ENCODE measurements at regions not wholly inside any gene's neighbourhood (a gene's known extent, or its start where the extent isn't known, plus 50 kb on each side); places are given as distances from the start of the nearest gene placed in this dataset.

GRCh38 chr4:96730432-96730831, 890.5 kb downstream of the PDHA2 start:
- no peaks in the 10 kb centered on the region for H3K27me3 ChIP-seq (ENCODE audit: control insufficient read depth, insufficient read depth, low read length)
- H3K36me3 ChIP-seq (ENCODE audit: control insufficient read depth, insufficient read depth, low read length) = no peaks in the 10 kb centered on the region
- H3K4me1 ChIP-seq (ENCODE audit: control insufficient read depth, insufficient read depth, low read length) = no peaks in the 10 kb centered on the region
- DNase-seq (ENCODE audit: low read depth in 4 of 6, low spot score in 6 of 6) = peak in 1 of 6 donors; percentile 4
- no peak overlapping the region for H3K27ac ChIP-seq (ENCODE audit: low read depth, low read length)
- no peaks in the 10 kb centered on the region for H3K9me3 ChIP-seq (ENCODE audit: control insufficient read depth, insufficient read depth, low read length)
- no CpG with 5 or more reads among the region's 3 CpGs for WGBS (ENCODE audit: insufficient coverage)
- H3K4me3 ChIP-seq (ENCODE audit: low read depth, low read length) = no peak overlapping the region

- Histone ChIP-seq H3K9me3 (ENCODE audit: control insufficient read depth, insufficient read depth, low read length) (no peaks in the 10 kb centered on the region), H3K4me3 (ENCODE audit: low read depth, low read length) (no peak overlapping the region), H3K36me3 (ENCODE audit: control insufficient read depth, insufficient read depth, low read length) (no peaks in the 10 kb centered on the region), H3K27ac (ENCODE audit: low read depth, low read length) (no peak overlapping the region), H3K27me3 (ENCODE audit: control insufficient read depth, insufficient read depth, low read length) (no peaks in the 10 kb centered on the region), H3K4me1 (ENCODE audit: control insufficient read depth, insufficient read depth, low read length) (no peaks in the 10 kb centered on the region)
- WGBS (ENCODE audit: insufficient coverage) = no CpG with 5 or more reads among the region's 2 CpGs
- no peak for DNase-seq (ENCODE audit: low read depth in 4 of 6, low spot score in 6 of 6)
These were observed 896.5 kb downstream of the PDHA2 start for GRCh38 chr4:96736352-96736889.

GRCh38 chr4:96739101-96739500, 899.2 kb downstream of the PDHA2 start:
- peaks cover 4% of the 10 kb centered on the region for H3K9me3 ChIP-seq (ENCODE audit: control insufficient read depth, insufficient read depth, low read length)
- H3K4me3 ChIP-seq (ENCODE audit: low read depth, low read length) = no peak overlapping the region
- no peaks in the 10 kb centered on the region for H3K27me3 ChIP-seq (ENCODE audit: control insufficient read depth, insufficient read depth, low read length)
- DNase-seq (ENCODE audit: low read depth in 4 of 6, low spot score in 6 of 6) = no peak
- H3K4me1 ChIP-seq (ENCODE audit: control insufficient read depth, insufficient read depth, low read length) = no peaks in the 10 kb centered on the region
- no peak overlapping the region for H3K27ac ChIP-seq (ENCODE audit: low read depth, low read length)
- no peaks in the 10 kb centered on the region for H3K36me3 ChIP-seq (ENCODE audit: control insufficient read depth, insufficient read depth, low read length)

- DNase-seq (ENCODE audit: low read depth in 4 of 6, low spot score in 6 of 6) = no peak
- Histone ChIP-seq H3K27me3 (ENCODE audit: control insufficient read depth, insufficient read depth, low read length) (no peaks in the 10 kb centered on the region), H3K4me3 (ENCODE audit: low read depth, low read length) (no peak overlapping the region), H3K4me1 (ENCODE audit: control insufficient read depth, insufficient read depth, low read length) (no peaks in the 10 kb centered on the region), H3K9me3 (ENCODE audit: control insufficient read depth, insufficient read depth, low read length) (peaks cover 4% of the 10 kb centered on the region), H3K36me3 (ENCODE audit: control insufficient read depth, insufficient read depth, low read length) (no peaks in the 10 kb centered on the region), H3K27ac (ENCODE audit: low read depth, low read length) (no peak overlapping the region)
- 91% methylated on average over 23 of the region's 24 CpGs for WGBS (ENCODE audit: insufficient coverage)
These were observed 902.6 kb downstream of the PDHA2 start for GRCh38 chr4:96742332-96743014.

- Histone ChIP-seq H3K4me3 (ENCODE audit: low read depth, low read length) (no peak overlapping the region), H3K4me1 (ENCODE audit: control insufficient read depth, insufficient read depth, low read length) (no peaks in the 10 kb centered on the region), H3K27me3 (ENCODE audit: control insufficient read depth, insufficient read depth, low read length) (no peaks in the 10 kb centered on the region), H3K27ac (ENCODE audit: low read depth, low read length) (no peak overlapping the region), H3K36me3 (ENCODE audit: control insufficient read depth, insufficient read depth, low read length) (no peaks in the 10 kb centered on the region), H3K9me3 (ENCODE audit: control insufficient read depth, insufficient read depth, low read length) (peaks cover 4% of the 10 kb centered on the region)
- DNase-seq (ENCODE audit: low read depth in 4 of 6, low spot score in 6 of 6) = no peak
These were observed 904.8 kb downstream of the PDHA2 start for GRCh38 chr4:96744676-96745075.

- 88% methylated on average over 1 of the region's 1 CpG for WGBS (ENCODE audit: insufficient coverage)
- no peaks in the 10 kb centered on the region for H3K36me3 ChIP-seq (ENCODE audit: control insufficient read depth, insufficient read depth, low read length)
- H3K27me3 ChIP-seq (ENCODE audit: control insufficient read depth, insufficient read depth, low read length) = no peaks in the 10 kb centered on the region
- DNase-seq (ENCODE audit: low read depth in 4 of 6, low spot score in 6 of 6) = no peak
- H3K4me1 ChIP-seq (ENCODE audit: control insufficient read depth, insufficient read depth, low read length) = no peaks in the 10 kb centered on the region
- H3K4me3 ChIP-seq (ENCODE audit: low read depth, low read length) = no peak overlapping the region
- no peak overlapping the region for H3K27ac ChIP-seq (ENCODE audit: low read depth, low read length)
- no peaks in the 10 kb centered on the region for H3K9me3 ChIP-seq (ENCODE audit: control insufficient read depth, insufficient read depth, low read length)
These were observed 913.3 kb downstream of the PDHA2 start for GRCh38 chr4:96753216-96753615.

- DNase-seq (ENCODE audit: low read depth in 4 of 6, low spot score in 6 of 6) = peak in 1 of 6 donors; percentile 25
These were observed 915.9 kb downstream of the PDHA2 start for GRCh38 chr4:96755569-96756484.

GRCh38 chr4:96756584-96756983, 916.7 kb downstream of the PDHA2 start:
- no peak for DNase-seq (ENCODE audit: low read depth in 4 of 6, low spot score in 6 of 6)
- Histone ChIP-seq H3K36me3 (ENCODE audit: control insufficient read depth, insufficient read depth, low read length) (no peaks in the 10 kb centered on the region), H3K27ac (ENCODE audit: low read depth, low read length) (no peak overlapping the region), H3K27me3 (ENCODE audit: control insufficient read depth, insufficient read depth, low read length) (no peaks in the 10 kb centered on the region), H3K9me3 (ENCODE audit: control insufficient read depth, insufficient read depth, low read length) (no peaks in the 10 kb centered on the region), H3K4me3 (ENCODE audit: low read depth, low read length) (no peak overlapping the region), H3K4me1 (ENCODE audit: control insufficient read depth, insufficient read depth, low read length) (no peaks in the 10 kb centered on the region)
- no CpG with 5 or more reads among the region's 1 CpG for WGBS (ENCODE audit: insufficient coverage)

More at GRCh38 chr4:96755569-96756484, 915.9 kb downstream of the PDHA2 start:
- no peaks in the 10 kb centered on the region for H3K36me3 ChIP-seq (ENCODE audit: control insufficient read depth, insufficient read depth, low read length)
- H3K27me3 ChIP-seq (ENCODE audit: control insufficient read depth, insufficient read depth, low read length) = no peaks in the 10 kb centered on the region
- no peaks in the 10 kb centered on the region for H3K4me1 ChIP-seq (ENCODE audit: control insufficient read depth, insufficient read depth, low read length)
- no peak overlapping the region for H3K27ac ChIP-seq (ENCODE audit: low read depth, low read length)
- H3K4me3 ChIP-seq (ENCODE audit: low read depth, low read length) = no peak overlapping the region
- H3K9me3 ChIP-seq (ENCODE audit: control insufficient read depth, insufficient read depth, low read length) = no peaks in the 10 kb centered on the region
- no CpG with 5 or more reads among the region's 3 CpGs for WGBS (ENCODE audit: insufficient coverage)

- 95% methylated on average over 3 of the region's 3 CpGs for whole genome bisulfite sequencing (ENCODE audit: insufficient coverage)
- no peak overlapping the region for H3K27ac ChIP-seq (ENCODE audit: low read depth, low read length)
- no peaks in the 10 kb centered on the region for H3K36me3 ChIP-seq (ENCODE audit: control insufficient read depth, insufficient read depth, low read length)
- no peaks in the 10 kb centered on the region for H3K27me3 ChIP-seq (ENCODE audit: control insufficient read depth, insufficient read depth, low read length)
- DNase-seq (ENCODE audit: low read depth in 4 of 6, low spot score in 6 of 6) = no peak
- peaks cover 4% of the 10 kb centered on the region for H3K9me3 ChIP-seq (ENCODE audit: control insufficient read depth, insufficient read depth, low read length)
- H3K4me1 ChIP-seq (ENCODE audit: control insufficient read depth, insufficient read depth, low read length) = no peaks in the 10 kb centered on the region
- no peak overlapping the region for H3K4me3 ChIP-seq (ENCODE audit: low read depth, low read length)
These were observed 923.7 kb downstream of the PDHA2 start for GRCh38 chr4:96763546-96763945.

Data from spinal cord (tissue), 9 donors.